HG03196 (cell line): ENCODE measurements at regions not wholly inside any gene's neighbourhood (a gene's known extent, or its start where the extent isn't known, plus 50 kb on each side); places are given as distances from the start of the nearest gene placed in this dataset.

Source experiments
- ATAC-seq: cut with Tn5 transposase; IDR thresholded peaks from one replicate; pipeline ENCODE4 v1.9.1; 2021; ENCODE audit not compliant: unreplicated experiment

GRCh38 chr5:14019768-14020290, 75.3 kb upstream of the DNAH5 start:
- no peak for ATAC-seq

- no peak for ATAC-seq
Observed at GRCh38 chr5:14017904-14018303, 73.4 kb upstream of the DNAH5 start.

GRCh38 chr5:14016549-14016948, 72.1 kb upstream of the DNAH5 start:
- ATAC-seq = no peak

GRCh38 chr5:14011089-14012020, 66.9 kb upstream of the DNAH5 start:
- ATAC-seq = peak; percentile 91

GRCh38 chr5:14009575-14009974, 65.1 kb upstream of the DNAH5 start:
- ATAC-seq = no peak

- no peak for ATAC-seq
Observed at GRCh38 chr5:14008819-14009311, 64.4 kb upstream of the DNAH5 start.

GRCh38 chr5:14006823-14007520, 62.5 kb upstream of the DNAH5 start:
- no peak for ATAC-seq

GRCh38 chr5:14004598-14005394, 60.3 kb upstream of the DNAH5 start:
- ATAC-seq = no peak

- no peak for ATAC-seq
Observed at GRCh38 chr5:14003936-14004335, 59.4 kb upstream of the DNAH5 start.

GRCh38 chr5:14003513-14003912, 59.0 kb upstream of the DNAH5 start:
- no peak for ATAC-seq

GRCh38 chr5:13998254-13998653, 53.8 kb upstream of the DNAH5 start:
- no peak for ATAC-seq

GRCh38 chr5:13997514-13997913, 53.0 kb upstream of the DNAH5 start:
- ATAC-seq = no peak

- no peak for ATAC-seq
Observed at GRCh38 chr5:13994621-13995253, 50.2 kb upstream of the DNAH5 start.
